Immature natural killer cell (primary cell): ENCODE measurements at regions not wholly inside any gene's neighbourhood (a gene's known extent, or its start where the extent isn't known, plus 50 kb on each side); places are given as distances from the start of the nearest gene placed in this dataset.
"Not testable (repeated sequence)": the region's sequence is repeated elsewhere in the genome, so short reads cannot be mapped to it uniquely, and the experiment has no call there.

Experiments used
- DNase-seq, 3 donors: peaks; one replicate each; pipeline ENCODE4 v3.0.0; 2022; ENCODE audit warnings: mixed read lengths in 1 of 3
- H3K27ac Mint-ChIP-seq, 6 donors: one replicate each; pipeline ENCODE4 v1.8.0; 2020; ENCODE audit warnings: mixed read lengths in 6 of 6, mild to moderate bottlenecking in 5 of 6, inconsistent platforms in 4 of 6, moderate library complexity in 3 of 6
- H3K27me3 Mint-ChIP-seq, 3 donors: one replicate each; pipeline ENCODE4 v1.8.0; 2020 to 2021; ENCODE audit warnings: low read depth in 3 of 3, mild to moderate bottlenecking in 3 of 3, mixed read lengths in 3 of 3, moderate library complexity in 3 of 3, inconsistent platforms in 1 of 3
- H3K36me3 Mint-ChIP-seq, 3 donors: one replicate each; pipeline ENCODE4 v1.8.0; 2020; ENCODE audit warnings: mixed read lengths in 3 of 3, inconsistent platforms in 2 of 3, mild to moderate bottlenecking in 2 of 3
- H3K4me1 Mint-ChIP-seq, 2 donors: one replicate each; pipeline ENCODE4 v1.8.0; 2020; ENCODE audit warnings: inconsistent platforms in 2 of 2, mild to moderate bottlenecking in 2 of 2, mixed read lengths in 2 of 2, moderate library complexity in 1 of 2
- H3K4me3 Mint-ChIP-seq, 5 donors: one replicate each; pipeline ENCODE4 v1.8.0; 2020; ENCODE audit warnings: mild to moderate bottlenecking in 5 of 5, mixed read lengths in 5 of 5, inconsistent platforms in 3 of 5, moderate library complexity in 3 of 5
- H3K9me3 Mint-ChIP-seq, 6 donors: one replicate each; pipeline ENCODE4 v1.8.0; 2020; ENCODE audit warnings: mild to moderate bottlenecking in 6 of 6, mixed read lengths in 6 of 6, inconsistent platforms in 4 of 6, moderate library complexity in 3 of 6

- H3K27ac Mint-ChIP-seq = peak overlapping the region; percentile 23 to 95 (median 76)
- no peak for DNase-seq
These were observed 301.3 kb upstream of the ID2 start for GRCh38 chr2:8380566-8380965.

GRCh38 chr2:8382485-8382884, 299.4 kb upstream of the ID2 start:
- peak overlapping the region; percentile 3 to 77 (median 50) for H3K27ac Mint-ChIP-seq
- H3K4me1 Mint-ChIP-seq = peaks cover 49 to 71% of the 10 kb centered on the region in 2 donors
- DNase-seq = no peak
- no peaks in the 10 kb centered on the region for H3K27me3 Mint-ChIP-seq
- H3K4me3 Mint-ChIP-seq = no peak overlapping the region
- peaks cover 7 to 26% (median 16%) of the 10 kb centered on the region in 3 donors for H3K36me3 Mint-ChIP-seq
- no peaks in the 10 kb centered on the region for H3K9me3 Mint-ChIP-seq

More at GRCh38 chr2:8380566-8380965, 301.3 kb upstream of the ID2 start:
- Mint-ChIP-seq H3K9me3 (no peaks in the 10 kb centered on the region), H3K4me3 (peak overlapping the region in 1 of 5 donors; percentile 52), H3K27me3 (no peaks in the 10 kb centered on the region), H3K4me1 (peaks cover 62 to 86% of the 10 kb centered on the region in 2 donors), H3K36me3 (peaks cover 7 to 16% (median 15%) of the 10 kb centered on the region in 3 donors)

- not testable (repeated sequence) for H3K4me3 Mint-ChIP-seq, H3K9me3 Mint-ChIP-seq
These were observed 295.1 kb upstream of the ID2 start for GRCh38 chr2:8386748-8387147.

GRCh38 chr2:8388781-8389180, 293.1 kb upstream of the ID2 start:
- Mint-ChIP-seq H3K9me3 (peaks cover 0 to 2% (median 0%) of the 10 kb centered on the region in 6 donors), H3K27me3 (peaks cover 0 to 1% (median 0%) of the 10 kb centered on the region in 3 donors), H3K27ac (peak overlapping the region in 1 of 6 donors; percentile 69), H3K36me3 (peaks cover 16 to 50% (median 47%) of the 10 kb centered on the region in 3 donors), H3K4me3 (no peak overlapping the region), H3K4me1 (peaks cover 12 to 34% of the 10 kb centered on the region in 2 donors)
- no peak for DNase-seq

More at GRCh38 chr2:8386748-8387147, 295.1 kb upstream of the ID2 start:
- Mint-ChIP-seq H3K4me1 (peaks cover 21 to 45% of the 10 kb centered on the region in 2 donors), H3K36me3 (peaks cover 13 to 47% (median 44%) of the 10 kb centered on the region in 3 donors)
- H3K27me3 Mint-ChIP-seq, H3K27ac Mint-ChIP-seq, DNase-seq: not testable (repeated sequence)

- Mint-ChIP-seq H3K27ac (peak overlapping the region in 4 of 6 donors; percentile 65 to 79 (median 71)), H3K4me1 (peaks cover 8 to 32% of the 10 kb centered on the region in 2 donors), H3K36me3 (peaks cover 16 to 47% (median 44%) of the 10 kb centered on the region in 3 donors), H3K4me3 (no peak overlapping the region), H3K9me3 (peaks cover 0 to 2% (median 0%) of the 10 kb centered on the region in 6 donors), H3K27me3 (peaks cover 0 to 1% (median 0%) of the 10 kb centered on the region in 3 donors)
- DNase-seq = no peak
These were observed 292.3 kb upstream of the ID2 start for GRCh38 chr2:8389431-8390108.

GRCh38 chr2:8391126-8391525, 290.7 kb upstream of the ID2 start:
- Mint-ChIP-seq H3K27me3 (peaks cover 0 to 1% (median 0%) of the 10 kb centered on the region in 3 donors), H3K36me3 (peaks cover 16 to 39% (median 33%) of the 10 kb centered on the region in 3 donors), H3K4me1 (peaks cover 20 to 38% of the 10 kb centered on the region in 2 donors), H3K27ac (peak overlapping the region in 1 of 6 donors; percentile 41), H3K9me3 (peaks cover 0 to 2% (median 0%) of the 10 kb centered on the region in 6 donors), H3K4me3 (no peak overlapping the region)
- no peak for DNase-seq

- H3K27me3 Mint-ChIP-seq = peaks cover 0 to 1% (median 0%) of the 10 kb centered on the region in 3 donors
- peaks cover 23 to 43% of the 10 kb centered on the region in 2 donors for H3K4me1 Mint-ChIP-seq
- no peak overlapping the region for H3K4me3 Mint-ChIP-seq
- peaks cover 16 to 39% (median 33%) of the 10 kb centered on the region in 3 donors for H3K36me3 Mint-ChIP-seq
- DNase-seq = no peak
- H3K9me3 Mint-ChIP-seq = peaks cover 0 to 2% (median 0%) of the 10 kb centered on the region in 6 donors
- peak overlapping the region in 4 of 6 donors; percentile 23 to 87 (median 38) for H3K27ac Mint-ChIP-seq
These were observed 290.3 kb upstream of the ID2 start for GRCh38 chr2:8391584-8391983.

- Mint-ChIP-seq H3K4me1 (peaks cover 27 to 50% of the 10 kb centered on the region in 2 donors), H3K27ac (peak overlapping the region in 3 of 6 donors; percentile 23 to 87 (median 49)), H3K9me3 (peaks cover 0 to 2% (median 0%) of the 10 kb centered on the region in 6 donors), H3K27me3 (peaks cover 0 to 1% (median 0%) of the 10 kb centered on the region in 3 donors), H3K4me3 (no peak overlapping the region), H3K36me3 (peaks cover 16 to 39% (median 29%) of the 10 kb centered on the region in 3 donors)
- no peak for DNase-seq
These were observed 289.6 kb upstream of the ID2 start for GRCh38 chr2:8392098-8392866.

GRCh38 chr2:8393506-8393905, 288.4 kb upstream of the ID2 start:
- Mint-ChIP-seq H3K36me3 (peaks cover 12 to 29% (median 21%) of the 10 kb centered on the region in 3 donors), H3K27me3 (peaks cover 0 to 4% (median 0%) of the 10 kb centered on the region in 3 donors), H3K27ac (no peak overlapping the region), H3K4me1 (peaks cover 37 to 60% of the 10 kb centered on the region in 2 donors), H3K9me3 (no peaks in the 10 kb centered on the region), H3K4me3 (no peak overlapping the region)
- DNase-seq = no peak

- Mint-ChIP-seq H3K4me1 (peaks cover 42 to 64% of the 10 kb centered on the region in 2 donors), H3K27me3 (peaks cover 0 to 4% (median 0%) of the 10 kb centered on the region in 3 donors), H3K9me3 (no peaks in the 10 kb centered on the region), H3K4me3 (no peak overlapping the region), H3K27ac (no peak overlapping the region), H3K36me3 (peaks cover 12 to 25% (median 19%) of the 10 kb centered on the region in 3 donors)
- DNase-seq = no peak
These were observed 287.7 kb upstream of the ID2 start for GRCh38 chr2:8394131-8394530.

GRCh38 chr2:8394569-8395359, 287.1 kb upstream of the ID2 start:
- H3K27ac Mint-ChIP-seq = peak overlapping the region in 3 of 6 donors; percentile 12 to 72 (median 65)
- H3K4me1 Mint-ChIP-seq = peaks cover 42 to 64% of the 10 kb centered on the region in 2 donors
- H3K4me3 Mint-ChIP-seq = peak overlapping the region in 3 of 5 donors; percentile 5 to 24 (median 21)
- no peak for DNase-seq
- peaks cover 11 to 21% (median 14%) of the 10 kb centered on the region in 3 donors for H3K36me3 Mint-ChIP-seq
- H3K27me3 Mint-ChIP-seq = peaks cover 0 to 4% (median 0%) of the 10 kb centered on the region in 3 donors
- no peaks in the 10 kb centered on the region for H3K9me3 Mint-ChIP-seq

- H3K4me1 Mint-ChIP-seq = peaks cover 38 to 68% of the 10 kb centered on the region in 2 donors
- H3K9me3 Mint-ChIP-seq = no peaks in the 10 kb centered on the region
- peak overlapping the region in 1 of 6 donors; percentile 32 for H3K27ac Mint-ChIP-seq
These were observed 286.1 kb upstream of the ID2 start for GRCh38 chr2:8395718-8396117.

More at GRCh38 chr2:8395718-8396117, 286.1 kb upstream of the ID2 start:
- Mint-ChIP-seq H3K4me3 (peak overlapping the region in 3 of 5 donors; percentile 6 to 24 (median 21)), H3K27me3 (peaks cover 0 to 4% (median 0%) of the 10 kb centered on the region in 3 donors), H3K36me3 (peaks cover 6 to 19% (median 12%) of the 10 kb centered on the region in 3 donors)
- no peak for DNase-seq
